ENCODE measurements at regions not wholly inside any gene's neighbourhood (a gene's known extent, or its start where the extent isn't known, plus 50 kb on each side); places are given as distances from the start of the nearest gene placed in this dataset.

- FAIRE-seq = no peak
- TF ChIP-seq CTCF (IDR thresholded peaks at IDR 0.05; ENCODE audit: insufficient read depth, missing control alignments) = no peak
Measured at GRCh38 chr5:2522372-2522771, 229.1 kb downstream of the IRX2 start.

GRCh38 chr5:2519153-2519552, 232.3 kb downstream of the IRX2 start:
- no peak for TF ChIP-seq CTCF (IDR thresholded peaks at IDR 0.05; ENCODE audit: insufficient read depth, missing control alignments)
- FAIRE-seq (no peak), DNase-seq (ENCODE audit: insufficient read length, low spot score) (no peak)

More at GRCh38 chr5:2522372-2522771, 229.1 kb downstream of the IRX2 start:
- DNase-seq (ENCODE audit: insufficient read length, low spot score) = no peak

- TF ChIP-seq CTCF (IDR thresholded peaks at IDR 0.05; ENCODE audit: insufficient read depth, missing control alignments) = no peak
- DNase-seq (ENCODE audit: insufficient read length, low spot score) = no peak
- FAIRE-seq = no peak
Measured at GRCh38 chr5:2517451-2517850, 234.0 kb downstream of the IRX2 start.

- no peak for DNase-seq (ENCODE audit: insufficient read length, low spot score)
- TF ChIP-seq CTCF (IDR thresholded peaks at IDR 0.05; ENCODE audit: insufficient read depth, missing control alignments) = no peak
- no peak for FAIRE-seq
Measured at GRCh38 chr5:2515180-2515764, 236.2 kb downstream of the IRX2 start.

GRCh38 chr5:2514484-2514883, 237.0 kb downstream of the IRX2 start:
- DNase-seq (ENCODE audit: insufficient read length, low spot score) (no peak), FAIRE-seq (no peak)
- no peak for TF ChIP-seq CTCF (IDR thresholded peaks at IDR 0.05; ENCODE audit: insufficient read depth, missing control alignments)

GRCh38 chr5:2511706-2512105, 239.8 kb downstream of the IRX2 start:
- no peak for TF ChIP-seq CTCF (IDR thresholded peaks at IDR 0.05; ENCODE audit: insufficient read depth, missing control alignments)
- no peak for DNase-seq (ENCODE audit: insufficient read length, low spot score)
- no peak for FAIRE-seq

- no peak for FAIRE-seq
- TF ChIP-seq CTCF (IDR thresholded peaks at IDR 0.05; ENCODE audit: insufficient read depth, missing control alignments) = no peak
Measured at GRCh38 chr5:2511126-2511525, 240.4 kb downstream of the IRX2 start.

More at GRCh38 chr5:2511126-2511525, 240.4 kb downstream of the IRX2 start:
- no peak for DNase-seq (ENCODE audit: insufficient read length, low spot score)

Measured in D721Med (cell line).